Progenitor cell of endocrine pancreas (in vitro differentiated cells): ENCODE measurements at regions not wholly inside any gene's neighbourhood (a gene's known extent, or its start where the extent isn't known, plus 50 kb on each side); places are given as distances from the start of the nearest gene placed in this dataset.

Experiments used
- DNase-seq: peaks from one replicate; pipeline ENCODE4 v3.0.0; 2021; ENCODE audit warnings: low spot score; ENCODE audit not compliant: unreplicated experiment
- H3K27ac Mint-ChIP-seq: 2 replicates; pipeline ENCODE4 v1.8.0; 2021; ENCODE audit warnings: mild to moderate bottlenecking, moderate library complexity, mixed read lengths
- H3K27me3 Mint-ChIP-seq: 2 replicates; pipeline ENCODE4 v1.8.0; 2021; ENCODE audit warnings: mixed read lengths
- H3K36me3 Mint-ChIP-seq: 2 replicates; pipeline ENCODE4 v1.8.0; 2022; ENCODE audit warnings: mixed read lengths; ENCODE audit not compliant: insufficient read depth
- H3K4me1 Mint-ChIP-seq: 2 replicates; pipeline ENCODE4 v1.8.0; 2021; ENCODE audit warnings: low read depth, mixed read lengths
- H3K4me3 Mint-ChIP-seq: 2 replicates; pipeline ENCODE4 v1.8.0; 2021; ENCODE audit warnings: low read depth, mild to moderate bottlenecking, moderate library complexity, mixed read lengths
- H3K9me3 Mint-ChIP-seq: 2 replicates; pipeline ENCODE4 v1.8.0; 2021; ENCODE audit warnings: low read depth, mixed read lengths
- TF ChIP-seq, protein P1 (sequence below): fragments of 200-600 bp; sonication (generic); IDR thresholded peaks from one replicate; pipeline ENCODE4 v1.5.0; 2021; ENCODE audit warnings: antibody characterized with exemption, mild to moderate bottlenecking; ENCODE audit not compliant: unreplicated experiment

- Mint-ChIP-seq H3K27me3 (no peaks in the 10 kb centered on the region), H3K4me3 (no peak overlapping the region), H3K9me3 (no peaks in the 10 kb centered on the region), H3K27ac (no peak overlapping the region), H3K36me3 (no peaks in the 10 kb centered on the region), H3K4me1 (peaks cover 5% of the 10 kb centered on the region)
- TF ChIP-seq, protein P1, sequence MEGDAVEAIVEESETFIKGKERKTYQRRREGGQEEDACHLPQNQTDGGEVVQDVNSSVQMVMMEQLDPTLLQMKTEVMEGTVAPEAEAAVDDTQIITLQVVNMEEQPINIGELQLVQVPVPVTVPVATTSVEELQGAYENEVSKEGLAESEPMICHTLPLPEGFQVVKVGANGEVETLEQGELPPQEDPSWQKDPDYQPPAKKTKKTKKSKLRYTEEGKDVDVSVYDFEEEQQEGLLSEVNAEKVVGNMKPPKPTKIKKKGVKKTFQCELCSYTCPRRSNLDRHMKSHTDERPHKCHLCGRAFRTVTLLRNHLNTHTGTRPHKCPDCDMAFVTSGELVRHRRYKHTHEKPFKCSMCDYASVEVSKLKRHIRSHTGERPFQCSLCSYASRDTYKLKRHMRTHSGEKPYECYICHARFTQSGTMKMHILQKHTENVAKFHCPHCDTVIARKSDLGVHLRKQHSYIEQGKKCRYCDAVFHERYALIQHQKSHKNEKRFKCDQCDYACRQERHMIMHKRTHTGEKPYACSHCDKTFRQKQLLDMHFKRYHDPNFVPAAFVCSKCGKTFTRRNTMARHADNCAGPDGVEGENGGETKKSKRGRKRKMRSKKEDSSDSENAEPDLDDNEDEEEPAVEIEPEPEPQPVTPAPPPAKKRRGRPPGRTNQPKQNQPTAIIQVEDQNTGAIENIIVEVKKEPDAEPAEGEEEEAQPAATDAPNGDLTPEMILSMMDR = no peak
- no peak for DNase-seq
Observed at GRCh38 chr6:137783710-137784109, 83.3 kb upstream of the TNFAIP3 start.

GRCh38 chr6:137784583-137784982 lies 82.5 kb upstream of the TNFAIP3 start:
- Mint-ChIP-seq H3K36me3 (no peaks in the 10 kb centered on the region), H3K27ac (no peak overlapping the region), H3K4me1 (peaks cover 5% of the 10 kb centered on the region), H3K4me3 (no peak overlapping the region), H3K27me3 (no peaks in the 10 kb centered on the region), H3K9me3 (no peaks in the 10 kb centered on the region)
- TF ChIP-seq, protein P1 = no peak
- DNase-seq = no peak

GRCh38 chr6:137787016-137787415 lies 80.0 kb upstream of the TNFAIP3 start:
- no peaks in the 10 kb centered on the region for H3K9me3 Mint-ChIP-seq
- H3K27me3 Mint-ChIP-seq = no peaks in the 10 kb centered on the region
- H3K4me3 Mint-ChIP-seq = no peak overlapping the region
- no peak overlapping the region for H3K27ac Mint-ChIP-seq
- TF ChIP-seq, protein P1 = no peak
- no peaks in the 10 kb centered on the region for H3K36me3 Mint-ChIP-seq
- DNase-seq = no peak
- peaks cover 5% of the 10 kb centered on the region for H3K4me1 Mint-ChIP-seq

DNA sequence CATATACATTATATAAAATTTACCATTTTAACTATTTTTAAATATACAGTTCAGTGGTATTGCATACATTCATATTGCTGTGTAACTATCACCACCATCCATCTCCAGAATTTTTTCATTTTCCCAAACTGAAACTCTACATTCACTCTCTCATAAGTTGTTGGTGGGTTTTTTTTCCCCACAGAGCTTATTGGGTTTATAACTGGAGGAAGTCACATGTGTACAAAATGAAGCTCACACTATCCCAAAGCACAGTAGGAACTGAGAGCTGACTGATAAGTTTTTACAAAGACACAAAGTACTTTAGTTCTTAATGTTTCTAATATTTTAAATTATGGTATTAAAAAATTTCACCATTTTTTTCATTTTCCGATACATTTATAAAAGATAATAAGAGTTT lies 78.8 kb upstream of the TNFAIP3 start:
- TF ChIP-seq, protein P1 = no peak
- Mint-ChIP-seq H3K27me3 (no peaks in the 10 kb centered on the region), H3K27ac (no peak overlapping the region), H3K36me3 (no peaks in the 10 kb centered on the region), H3K9me3 (no peaks in the 10 kb centered on the region), H3K4me1 (no peaks in the 10 kb centered on the region), H3K4me3 (no peak overlapping the region)
- DNase-seq = no peak

GRCh38 chr6:137791281-137792159 lies 75.5 kb upstream of the TNFAIP3 start:
- H3K27ac Mint-ChIP-seq = no peak overlapping the region
- H3K9me3 Mint-ChIP-seq = no peaks in the 10 kb centered on the region
- H3K4me3 Mint-ChIP-seq = no peak overlapping the region
- H3K36me3 Mint-ChIP-seq = no peaks in the 10 kb centered on the region
- DNase-seq = no peak
- TF ChIP-seq, protein P1 = no peak
- H3K4me1 Mint-ChIP-seq = peaks cover 11% of the 10 kb centered on the region
- no peaks in the 10 kb centered on the region for H3K27me3 Mint-ChIP-seq
